Cardiac muscle cell (in vitro differentiated cells and primary cell): ENCODE measurements at regions not wholly inside any gene's neighbourhood (a gene's known extent, or its start where the extent isn't known, plus 50 kb on each side); places are given as distances from the start of the nearest gene placed in this dataset.
"Not testable (repeated sequence)": the region's sequence is repeated elsewhere in the genome, so short reads cannot be mapped to it uniquely, and the experiment has no call there.

Experiments used
- DNase-seq, 2 donors: peaks; one replicate each; pipeline versions ENCODE4 v3.0.0 to v3.0.0-alpha.2; 2010 to 2017; ENCODE audit warnings: low read depth in 1 of 2, low spot score in 1 of 2
- H3K27ac ChIP-seq: fragments of 200-600 bp; sonication (generic); 2 replicates; pipeline ENCODE4 v1.5.1; 2016
- H3K27me3 ChIP-seq: fragments of 200-600 bp; sonication (generic); 2 replicates; pipeline ENCODE4 v1.6.0; 2016; ENCODE audit warnings: control low read depth
- H3K36me3 ChIP-seq: fragments of 200-600 bp; sonication (generic); 2 replicates; pipeline ENCODE4 v1.5.1; 2016; ENCODE audit warnings: control low read depth
- H3K4me1 ChIP-seq: fragments of 200-600 bp; sonication (generic); 2 replicates; pipeline ENCODE4 v1.8.1; 2017; ENCODE audit warnings: low read depth, mild to moderate bottlenecking, mixed run types
- H3K4me3 ChIP-seq: fragments of 200-600 bp; sonication (generic); 2 replicates; pipeline ENCODE4 v1.5.1; 2016; ENCODE audit warnings: mild to moderate bottlenecking
- H3K9me3 ChIP-seq: fragments of 200-600 bp; sonication (generic); 2 replicates; pipeline ENCODE4 v1.5.1; 2017; ENCODE audit warnings: low read depth, mild to moderate bottlenecking, control low read depth
- TF ChIP-seq, protein P1 (sequence below): IDR thresholded peaks from 2 replicates; pipeline ENCODE4 v1.5.1; 2012; ENCODE audit warnings: low read depth, mild to moderate bottlenecking, low read length

DNA sequence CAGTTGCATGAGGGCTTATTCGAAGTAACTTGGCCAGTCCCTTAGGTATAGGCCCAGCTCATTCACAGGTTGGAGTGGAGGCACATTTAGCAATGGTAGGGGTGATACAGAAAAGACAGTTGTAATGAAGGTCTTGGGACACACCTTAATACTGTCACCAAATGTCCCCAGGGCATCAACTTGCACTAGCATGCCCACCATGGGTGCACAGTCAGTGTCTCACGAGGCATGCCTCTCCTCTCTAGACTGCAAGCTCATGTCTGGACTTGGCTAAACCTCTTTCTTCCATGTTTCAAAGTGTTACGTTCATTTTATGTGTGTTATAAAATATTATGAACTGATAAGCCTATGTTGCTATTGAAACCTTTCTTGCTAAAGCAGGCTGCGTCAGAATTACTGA is 124.0 kb upstream of the ECI2 start:
- H3K36me3 ChIP-seq: no peaks in the 10 kb centered on the region
- H3K9me3 ChIP-seq: no peaks in the 10 kb centered on the region
- no peak overlapping the region for H3K4me3 ChIP-seq
- TF ChIP-seq, protein P1, sequence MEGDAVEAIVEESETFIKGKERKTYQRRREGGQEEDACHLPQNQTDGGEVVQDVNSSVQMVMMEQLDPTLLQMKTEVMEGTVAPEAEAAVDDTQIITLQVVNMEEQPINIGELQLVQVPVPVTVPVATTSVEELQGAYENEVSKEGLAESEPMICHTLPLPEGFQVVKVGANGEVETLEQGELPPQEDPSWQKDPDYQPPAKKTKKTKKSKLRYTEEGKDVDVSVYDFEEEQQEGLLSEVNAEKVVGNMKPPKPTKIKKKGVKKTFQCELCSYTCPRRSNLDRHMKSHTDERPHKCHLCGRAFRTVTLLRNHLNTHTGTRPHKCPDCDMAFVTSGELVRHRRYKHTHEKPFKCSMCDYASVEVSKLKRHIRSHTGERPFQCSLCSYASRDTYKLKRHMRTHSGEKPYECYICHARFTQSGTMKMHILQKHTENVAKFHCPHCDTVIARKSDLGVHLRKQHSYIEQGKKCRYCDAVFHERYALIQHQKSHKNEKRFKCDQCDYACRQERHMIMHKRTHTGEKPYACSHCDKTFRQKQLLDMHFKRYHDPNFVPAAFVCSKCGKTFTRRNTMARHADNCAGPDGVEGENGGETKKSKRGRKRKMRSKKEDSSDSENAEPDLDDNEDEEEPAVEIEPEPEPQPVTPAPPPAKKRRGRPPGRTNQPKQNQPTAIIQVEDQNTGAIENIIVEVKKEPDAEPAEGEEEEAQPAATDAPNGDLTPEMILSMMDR: no peak
- H3K4me1 ChIP-seq: peaks cover 12% of the 10 kb centered on the region
- DNase-seq: no peak
- H3K27ac ChIP-seq: no peak overlapping the region
- H3K27me3 ChIP-seq: no peaks in the 10 kb centered on the region

DNA sequence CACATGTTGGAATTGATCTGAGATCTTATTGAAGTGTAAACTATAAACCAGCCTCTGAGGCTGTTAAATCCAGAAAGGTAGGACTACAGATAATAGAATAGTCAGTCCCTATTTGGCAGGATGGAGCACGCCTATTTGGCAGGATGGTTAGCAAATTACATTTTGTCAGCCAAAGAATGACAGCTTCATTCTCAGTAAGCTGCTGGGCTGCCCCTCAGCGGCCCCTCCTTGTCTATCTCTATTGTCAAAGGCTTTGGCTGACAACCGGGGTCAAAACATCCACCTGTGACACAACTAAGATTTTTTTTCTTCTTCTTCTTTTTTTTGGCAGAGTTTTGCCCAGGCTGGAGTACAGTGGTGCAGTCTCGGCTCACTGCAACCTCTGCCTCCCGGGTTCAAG is 123.4 kb upstream of the ECI2 start:
- Histone ChIP-seq H3K36me3 (no peaks in the 10 kb centered on the region), H3K27me3 (no peaks in the 10 kb centered on the region), H3K4me3 (no peak overlapping the region), H3K27ac (no peak overlapping the region), H3K9me3 (no peaks in the 10 kb centered on the region), H3K4me1 (peaks cover 12% of the 10 kb centered on the region)
- TF ChIP-seq, protein P1: no peak
- no peak for DNase-seq

DNA sequence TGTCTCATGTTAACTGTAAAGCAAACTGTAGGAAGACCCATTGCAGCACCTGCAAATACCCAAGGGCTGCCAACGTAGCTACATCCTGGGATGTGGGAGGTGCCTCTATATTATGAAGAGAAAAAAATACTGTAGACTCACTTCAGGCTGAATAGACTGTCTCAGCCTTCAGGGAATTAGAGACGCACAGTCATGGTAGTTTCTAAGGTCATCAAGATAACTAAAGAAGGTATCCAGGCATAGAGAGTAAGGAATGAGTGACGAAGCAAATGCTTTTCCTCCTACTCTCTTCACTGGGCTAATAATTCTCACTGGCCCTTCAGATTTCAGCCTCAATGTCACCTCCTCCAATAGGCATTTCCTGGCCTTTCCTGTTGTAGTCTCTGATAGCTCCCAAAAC is 121.6 kb upstream of the ECI2 start:
- peak; percentile 6 to 23 for DNase-seq
- Histone ChIP-seq H3K27ac (no peak overlapping the region), H3K4me1 (peaks cover 12% of the 10 kb centered on the region), H3K4me3 (no peak overlapping the region), H3K27me3 (no peaks in the 10 kb centered on the region), H3K9me3 (no peaks in the 10 kb centered on the region), H3K36me3 (no peaks in the 10 kb centered on the region)
- TF ChIP-seq, protein P1: no peak

DNA sequence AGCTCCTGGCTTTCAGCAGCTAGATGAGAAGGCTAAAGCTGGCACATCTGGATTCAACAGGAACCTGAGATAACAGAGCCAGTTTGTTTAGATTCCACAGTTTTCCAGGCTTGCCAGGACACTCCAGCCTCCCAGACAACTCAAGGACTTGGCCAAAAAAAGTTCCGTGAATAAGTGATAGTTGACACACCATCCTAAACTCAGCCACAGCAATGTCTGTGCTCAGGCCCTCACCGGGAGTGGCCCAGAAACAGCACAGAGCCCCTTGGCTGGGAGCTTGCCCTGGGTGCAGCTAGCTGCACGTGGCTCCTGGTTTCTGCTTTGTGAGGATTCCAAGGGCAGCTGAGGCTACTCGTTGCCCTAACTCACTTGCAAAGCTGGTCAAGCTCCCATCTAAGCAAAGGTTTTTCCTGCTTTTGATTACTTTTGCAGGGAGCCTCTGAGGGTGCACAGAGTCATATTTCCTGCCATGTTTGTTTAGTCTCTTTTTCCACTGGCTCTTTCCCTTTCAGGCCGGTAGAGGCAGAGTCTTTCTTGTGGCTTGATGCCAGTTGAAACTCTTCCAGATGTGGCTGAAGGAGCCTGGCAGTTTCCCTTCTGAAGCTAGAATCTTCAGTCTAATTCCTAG is 118.3 kb upstream of the ECI2 start:
- Histone ChIP-seq H3K36me3 (no peaks in the 10 kb centered on the region), H3K27ac (no peak overlapping the region), H3K9me3 (no peaks in the 10 kb centered on the region), H3K4me1 (peaks cover 8% of the 10 kb centered on the region), H3K27me3 (no peaks in the 10 kb centered on the region), H3K4me3 (no peak overlapping the region)
- DNase-seq: peak in 1 of 2 donors; percentile 86
- TF ChIP-seq, protein P1: peak; percentile 81

DNA sequence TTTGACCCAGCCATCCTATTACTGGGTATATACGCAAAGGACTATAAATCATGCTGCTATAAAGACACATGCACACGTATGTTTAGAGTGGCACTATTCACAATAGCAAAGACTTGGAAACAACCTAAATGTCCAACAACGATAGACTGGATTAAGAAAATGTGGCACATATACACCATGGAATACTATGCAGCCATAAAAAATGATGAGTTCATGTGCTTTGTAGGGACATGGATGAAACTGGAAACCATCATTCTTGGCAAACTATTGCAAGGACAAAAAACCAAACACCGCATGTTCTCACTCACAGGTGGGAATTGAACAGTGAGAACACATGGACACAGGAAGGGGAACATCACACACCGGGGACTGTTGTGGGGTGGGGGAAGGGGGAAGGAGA is 117.1 kb upstream of the ECI2 start:
- not testable (repeated sequence) for H3K27ac ChIP-seq, H3K36me3 ChIP-seq, H3K4me3 ChIP-seq, H3K27me3 ChIP-seq, H3K4me1 ChIP-seq, H3K9me3 ChIP-seq, DNase-seq

DNA sequence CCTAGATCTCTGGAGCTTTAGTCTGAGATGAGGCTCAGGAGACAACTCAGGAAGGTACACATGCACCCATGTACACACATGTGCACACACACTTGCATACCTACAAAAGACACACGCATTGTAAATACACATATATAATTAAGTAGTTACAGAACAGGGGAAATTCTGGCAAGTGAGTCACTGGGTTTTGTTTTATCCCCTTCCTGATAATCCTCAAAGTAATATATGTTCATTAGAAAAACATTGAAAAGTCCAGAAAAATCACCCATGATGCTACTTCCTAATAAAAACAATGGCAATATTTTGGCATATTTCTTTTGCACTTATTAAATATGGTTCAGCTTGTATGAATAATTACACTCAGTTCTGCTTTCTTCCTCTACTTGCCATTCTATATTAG is 115.3 kb upstream of the ECI2 start:
- H3K36me3 ChIP-seq: no peaks in the 10 kb centered on the region
- no peak for DNase-seq
- TF ChIP-seq, protein P1: no peak
- no peaks in the 10 kb centered on the region for H3K4me1 ChIP-seq
- no peak overlapping the region for H3K27ac ChIP-seq
- no peak overlapping the region for H3K4me3 ChIP-seq
- no peaks in the 10 kb centered on the region for H3K27me3 ChIP-seq
- H3K9me3 ChIP-seq: no peaks in the 10 kb centered on the region

DNA sequence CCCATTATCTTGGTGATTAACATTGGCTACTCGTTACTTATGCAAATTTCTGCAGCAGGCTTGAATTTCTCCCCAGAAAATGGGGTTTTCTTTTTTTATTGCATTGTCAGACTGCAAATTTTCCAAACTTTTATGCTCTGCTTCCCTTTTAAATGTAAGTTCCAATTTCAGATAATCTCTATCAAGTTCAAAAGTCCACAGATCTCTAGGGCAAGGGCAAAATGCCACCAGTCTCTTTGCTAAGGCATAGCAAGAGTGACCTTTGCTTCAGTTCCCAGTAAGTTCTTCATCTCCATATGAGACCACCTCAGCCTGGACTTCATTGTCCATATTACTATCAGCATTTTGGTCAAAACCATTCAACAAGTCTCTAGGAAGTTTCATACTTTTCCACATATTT is 108.5 kb upstream of the ECI2 start:
- H3K4me3 ChIP-seq, H3K9me3 ChIP-seq, H3K36me3 ChIP-seq, H3K27me3 ChIP-seq, H3K4me1 ChIP-seq, H3K27ac ChIP-seq, DNase-seq: not testable (repeated sequence)
